HFF-Myc (cell line): ENCODE measurements at regions not wholly inside any gene's neighbourhood (a gene's known extent, or its start where the extent isn't known, plus 50 kb on each side); places are given as distances from the start of the nearest gene placed in this dataset.
"Not testable (repeated sequence)": the region's sequence is repeated elsewhere in the genome, so short reads cannot be mapped to it uniquely, and the experiment has no call there.

Source experiments
- DNase-seq: peaks from one replicate; pipeline ENCODE4 v3.0.0-alpha.2; 2011; ENCODE audit warnings: low read depth; ENCODE audit errors: extremely low read depth
- H3K4me3 ChIP-seq: replicated peaks from 2 replicates; pipeline ENCODE4 v1.5.1; 2011; ENCODE audit warnings: low read depth, mild to moderate bottlenecking, control low read depth, low read length

GRCh38 chr16:29176822-29177202, 192.0 kb downstream of the LAT start:
- not testable (repeated sequence) for H3K4me3 ChIP-seq, DNase-seq

GRCh38 chr16:29176154-29176470, 191.3 kb downstream of the LAT start:
- DNase-seq, H3K4me3 ChIP-seq: not testable (repeated sequence)

- H3K4me3 ChIP-seq, DNase-seq: not testable (repeated sequence)
Measured at GRCh38 chr16:29175411-29176153, 190.7 kb downstream of the LAT start.

GRCh38 chr16:29173371-29174305, 188.8 kb downstream of the LAT start:
- not testable (repeated sequence) for H3K4me3 ChIP-seq, DNase-seq

- not testable (repeated sequence) for DNase-seq, H3K4me3 ChIP-seq
Measured at GRCh38 chr16:29172098-29172724, 187.4 kb downstream of the LAT start.

- not testable (repeated sequence) for DNase-seq, H3K4me3 ChIP-seq
Measured at GRCh38 chr16:29171296-29171695, 186.4 kb downstream of the LAT start.

GRCh38 chr16:29170393-29171119, 185.7 kb downstream of the LAT start:
- not testable (repeated sequence) for DNase-seq, H3K4me3 ChIP-seq

GRCh38 chr16:29169295-29169994, 184.6 kb downstream of the LAT start:
- DNase-seq, H3K4me3 ChIP-seq: not testable (repeated sequence)

- DNase-seq, H3K4me3 ChIP-seq: not testable (repeated sequence)
Measured at GRCh38 chr16:29168515-29169259, 183.8 kb downstream of the LAT start.

- not testable (repeated sequence) for DNase-seq, H3K4me3 ChIP-seq
Measured at GRCh38 chr16:29164442-29165089, 179.7 kb downstream of the LAT start.

GRCh38 chr16:29160171-29160570, 175.3 kb downstream of the LAT start:
- DNase-seq, H3K4me3 ChIP-seq: not testable (repeated sequence)

GRCh38 chr16:29159603-29160002, 174.8 kb downstream of the LAT start:
- DNase-seq, H3K4me3 ChIP-seq: not testable (repeated sequence)
